ENCODE measurements at regions not wholly inside any gene's neighbourhood (a gene's known extent, or its start where the extent isn't known, plus 50 kb on each side); places are given as distances from the start of the nearest gene placed in this dataset.

DNA sequence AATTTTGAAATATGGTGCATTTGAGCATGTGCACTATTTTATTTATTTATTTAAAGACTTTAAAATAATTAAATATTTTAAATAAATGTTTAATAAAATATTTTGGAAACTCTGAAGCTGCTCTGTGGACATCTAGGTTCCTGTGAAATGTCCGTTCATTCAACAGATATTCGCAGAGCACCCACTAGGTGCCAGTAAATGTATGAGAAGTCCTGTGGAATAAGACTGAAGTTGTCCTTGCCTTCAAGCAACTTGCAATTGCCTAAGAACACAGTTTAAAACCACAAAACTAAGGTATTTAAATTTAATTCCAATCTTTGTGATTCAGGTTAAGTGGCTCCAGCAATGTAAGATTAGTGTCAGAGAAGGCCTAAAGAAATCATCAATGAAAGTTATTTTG, 306.7 kb downstream of the GBA3 start:
- TF ChIP-seq, protein P1, sequence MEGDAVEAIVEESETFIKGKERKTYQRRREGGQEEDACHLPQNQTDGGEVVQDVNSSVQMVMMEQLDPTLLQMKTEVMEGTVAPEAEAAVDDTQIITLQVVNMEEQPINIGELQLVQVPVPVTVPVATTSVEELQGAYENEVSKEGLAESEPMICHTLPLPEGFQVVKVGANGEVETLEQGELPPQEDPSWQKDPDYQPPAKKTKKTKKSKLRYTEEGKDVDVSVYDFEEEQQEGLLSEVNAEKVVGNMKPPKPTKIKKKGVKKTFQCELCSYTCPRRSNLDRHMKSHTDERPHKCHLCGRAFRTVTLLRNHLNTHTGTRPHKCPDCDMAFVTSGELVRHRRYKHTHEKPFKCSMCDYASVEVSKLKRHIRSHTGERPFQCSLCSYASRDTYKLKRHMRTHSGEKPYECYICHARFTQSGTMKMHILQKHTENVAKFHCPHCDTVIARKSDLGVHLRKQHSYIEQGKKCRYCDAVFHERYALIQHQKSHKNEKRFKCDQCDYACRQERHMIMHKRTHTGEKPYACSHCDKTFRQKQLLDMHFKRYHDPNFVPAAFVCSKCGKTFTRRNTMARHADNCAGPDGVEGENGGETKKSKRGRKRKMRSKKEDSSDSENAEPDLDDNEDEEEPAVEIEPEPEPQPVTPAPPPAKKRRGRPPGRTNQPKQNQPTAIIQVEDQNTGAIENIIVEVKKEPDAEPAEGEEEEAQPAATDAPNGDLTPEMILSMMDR (IDR thresholded peaks at IDR 0.05) = no peak
- TF ChIP-seq EP300 (IDR thresholded peaks at IDR 0.05; ENCODE audit: low read depth) = no peak
- no peak for TF ChIP-seq POLR2A (IDR thresholded peaks at IDR 0.05)

Data from transverse colon (tissue), 3 donors.